Effector CD8-positive, alpha-beta T cell (primary cell): ENCODE measurements at regions not wholly inside any gene's neighbourhood (a gene's known extent, or its start where the extent isn't known, plus 50 kb on each side); places are given as distances from the start of the nearest gene placed in this dataset.

Experiments
- DNase-seq: peaks from one replicate; lab custom pipeline; 2025; lab: John Stamatoyannopoulos, UW

- no peak for DNase-seq
Observed at GRCh38 chr3:174403831-174404230, 455.3 kb upstream of the NAALADL2 start.

- DNase-seq = no peak
Observed at GRCh38 chr3:174408310-174408709, 450.8 kb upstream of the NAALADL2 start.

GRCh38 chr3:174409086-174409743, 449.9 kb upstream of the NAALADL2 start:
- DNase-seq = no peak

- no peak for DNase-seq
Observed at GRCh38 chr3:174413062-174413912, 445.8 kb upstream of the NAALADL2 start.

DNA sequence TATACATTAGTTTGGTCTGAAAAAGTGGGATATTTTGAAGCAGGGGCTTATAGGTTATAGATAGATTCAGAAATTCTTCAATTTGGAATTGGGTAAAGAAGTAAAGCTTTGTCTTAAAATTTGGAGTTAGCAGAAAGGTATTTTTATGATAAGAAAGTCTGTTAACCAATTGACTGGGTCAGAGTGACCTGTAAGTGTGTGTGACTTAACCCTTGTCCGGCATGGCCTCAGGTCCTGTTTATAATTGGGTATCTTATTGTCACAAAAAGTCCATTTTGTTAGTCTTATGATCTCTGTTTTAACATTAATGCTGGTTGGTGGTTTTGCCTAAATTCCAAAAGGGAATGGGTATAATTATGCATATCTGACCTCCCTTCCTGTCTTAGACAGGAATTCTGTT, 444.2 kb upstream of the NAALADL2 start:
- no peak for DNase-seq

DNA sequence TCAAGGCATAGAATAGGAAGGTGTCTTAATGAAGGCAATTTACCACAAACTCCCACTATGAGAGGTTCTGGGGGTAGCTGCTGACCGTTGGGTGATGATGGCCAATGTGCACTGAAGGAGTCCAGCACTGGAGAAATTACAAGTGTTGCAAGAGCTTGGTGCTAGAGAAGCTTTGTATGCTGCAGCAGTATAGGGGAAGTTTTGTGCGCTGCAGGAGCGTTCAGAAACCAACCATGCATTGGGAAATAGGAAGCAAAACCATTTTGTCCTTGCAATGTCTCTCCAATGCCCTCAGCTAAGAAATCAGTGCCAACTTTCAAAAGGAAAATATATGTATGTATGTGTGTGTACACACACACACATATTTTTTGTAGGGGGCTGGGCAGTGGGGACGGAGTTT, 441.6 kb upstream of the NAALADL2 start:
- no peak for DNase-seq

DNA sequence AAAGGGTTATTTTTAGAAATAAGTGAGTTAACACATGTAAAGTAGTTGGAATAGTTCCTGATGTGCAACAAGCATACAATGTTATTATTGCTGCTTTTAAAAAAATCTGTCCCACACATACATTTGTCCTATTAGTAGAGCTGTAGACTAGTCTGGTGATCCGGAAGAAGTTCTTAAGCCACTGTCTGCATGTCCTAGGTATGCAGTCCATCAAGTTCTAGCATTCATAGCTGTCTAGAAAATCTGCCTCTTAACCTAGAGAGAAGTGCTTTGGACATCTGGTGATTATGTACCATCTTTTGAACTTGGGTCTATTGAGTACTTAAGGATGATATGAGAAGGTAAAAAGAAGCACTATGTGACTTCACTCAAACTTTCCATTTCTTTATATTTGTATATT, 439.9 kb upstream of the NAALADL2 start:
- no peak for DNase-seq

DNA sequence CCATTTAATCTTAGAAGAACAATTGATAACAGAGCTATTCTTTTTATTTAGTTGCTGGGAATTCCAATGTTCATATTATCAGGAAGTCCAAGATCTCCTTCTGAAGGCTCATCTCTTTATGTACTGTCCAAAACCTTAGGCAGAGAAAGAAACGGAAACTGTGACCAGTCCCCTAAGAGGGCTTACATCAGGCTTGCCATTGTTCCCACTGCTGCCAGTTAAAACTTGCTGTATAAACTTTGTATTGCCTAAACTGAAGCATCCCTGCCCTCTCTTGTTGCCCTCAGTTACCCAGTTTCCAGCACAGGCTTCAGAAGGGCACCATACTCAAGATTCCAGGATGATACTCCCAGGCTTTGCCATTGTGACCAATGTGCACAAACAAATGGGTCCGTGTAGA, 435.2 kb upstream of the NAALADL2 start:
- no peak for DNase-seq

DNA sequence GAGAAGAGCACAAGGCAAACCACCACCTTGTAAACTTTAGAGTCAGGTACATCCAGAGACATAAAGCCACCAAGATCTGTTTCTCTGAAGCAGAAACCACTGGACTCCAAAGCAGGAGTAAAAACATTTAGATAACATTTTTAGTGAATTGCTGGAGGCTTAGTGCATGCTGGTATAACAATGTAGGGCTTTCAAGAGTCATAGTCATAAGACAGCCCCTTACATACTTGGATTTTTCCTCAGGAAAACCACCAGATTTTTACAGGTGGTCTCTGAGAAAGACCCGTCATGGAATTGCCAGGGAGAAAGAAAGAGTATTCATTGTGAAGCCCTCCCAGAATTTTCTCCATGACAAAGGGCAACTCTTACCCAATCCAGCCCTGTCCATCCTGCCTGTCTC, 434.5 kb upstream of the NAALADL2 start:
- no peak for DNase-seq

DNA sequence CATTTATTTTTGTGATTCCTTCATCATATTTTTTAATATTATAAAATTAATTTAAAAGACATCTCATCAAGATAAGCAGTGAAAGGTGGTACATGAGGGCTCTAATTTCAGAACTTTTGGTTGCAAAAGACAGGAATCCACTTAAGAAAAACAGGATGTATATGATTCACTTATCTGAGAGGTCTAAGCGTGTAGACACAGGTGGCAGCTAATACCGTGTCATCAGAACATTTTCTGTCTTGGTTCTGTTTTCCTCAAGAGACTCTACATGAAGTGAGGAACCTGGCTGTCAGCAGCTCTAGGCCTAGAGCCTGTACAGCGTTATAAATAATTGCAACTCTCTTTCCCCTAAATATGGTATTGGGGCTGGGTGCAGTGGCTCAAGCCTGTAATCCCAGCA, 433.7 kb upstream of the NAALADL2 start:
- no peak for DNase-seq

- DNase-seq = no peak
Observed at GRCh38 chr3:174430986-174431385, 428.1 kb upstream of the NAALADL2 start.

DNA sequence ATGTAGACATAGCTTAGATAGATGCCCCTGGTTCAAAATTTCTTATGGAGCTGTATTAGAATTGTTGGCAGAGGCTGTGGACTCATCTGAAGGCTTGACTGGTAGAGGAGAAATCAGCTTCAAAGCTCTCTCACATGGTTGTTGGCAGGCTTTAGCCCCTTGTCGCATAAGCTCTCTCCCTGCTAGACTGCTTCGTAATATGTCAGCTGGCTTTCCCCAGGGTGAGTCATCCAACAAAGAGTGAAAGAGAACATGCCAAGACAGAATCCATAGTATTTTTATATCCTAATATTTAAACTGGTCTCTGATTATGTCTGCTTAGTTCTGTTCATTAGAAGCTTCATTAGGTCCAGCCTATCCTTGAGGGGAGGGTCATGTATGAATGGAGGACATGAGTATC, 427.4 kb upstream of the NAALADL2 start:
- DNase-seq = no peak

DNA sequence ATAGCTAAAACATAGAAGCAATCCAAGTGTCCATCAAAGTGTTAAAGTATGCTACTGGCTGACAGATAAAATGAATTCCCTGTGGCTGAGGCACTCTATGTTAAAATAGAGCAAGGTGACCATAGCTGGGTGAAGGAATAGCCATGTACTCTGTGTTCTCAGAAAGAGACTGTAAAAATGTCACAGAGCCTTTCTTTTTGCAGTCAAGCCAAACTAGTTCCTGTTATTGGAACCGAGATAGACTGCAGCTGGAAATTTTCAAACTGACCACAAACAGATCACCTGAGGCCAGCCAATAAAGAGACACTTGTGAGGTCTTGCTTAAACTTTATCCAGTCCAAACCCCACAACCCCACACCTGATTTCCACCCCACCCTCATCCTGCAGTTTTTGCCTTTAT, 422.8 kb upstream of the NAALADL2 start:
- no peak for DNase-seq

DNA sequence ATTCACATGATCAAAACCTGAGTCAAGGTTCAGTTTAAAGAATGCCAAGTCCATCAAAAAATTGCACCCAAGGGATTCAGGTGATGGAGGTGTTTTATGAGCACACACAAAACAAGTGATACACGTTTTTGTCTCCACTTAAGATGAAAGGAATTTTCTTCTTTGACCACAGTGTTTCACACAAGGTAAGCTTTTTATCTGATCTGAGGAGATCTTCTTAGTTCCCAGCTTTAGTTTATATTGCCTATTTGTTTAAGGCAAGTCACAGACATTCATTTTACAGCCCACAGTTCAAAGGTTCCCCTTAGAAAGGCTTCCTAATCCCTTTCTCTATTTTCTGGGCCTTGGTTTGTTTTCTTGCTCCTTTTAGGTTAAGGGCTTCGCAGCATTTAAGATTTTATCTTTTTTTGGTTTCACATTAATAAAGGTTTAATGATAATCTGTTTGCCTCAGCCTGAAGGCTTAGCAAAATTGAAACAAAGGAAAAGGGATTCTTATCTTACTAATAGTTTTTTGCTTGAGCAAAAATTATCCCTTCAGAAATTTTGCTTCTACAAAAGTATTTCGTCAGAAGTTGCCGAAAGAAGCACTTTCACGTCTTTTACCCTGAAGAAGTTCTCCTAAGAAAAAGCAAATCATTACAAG, 420.5 kb upstream of the NAALADL2 start:
- DNase-seq = no peak

DNA sequence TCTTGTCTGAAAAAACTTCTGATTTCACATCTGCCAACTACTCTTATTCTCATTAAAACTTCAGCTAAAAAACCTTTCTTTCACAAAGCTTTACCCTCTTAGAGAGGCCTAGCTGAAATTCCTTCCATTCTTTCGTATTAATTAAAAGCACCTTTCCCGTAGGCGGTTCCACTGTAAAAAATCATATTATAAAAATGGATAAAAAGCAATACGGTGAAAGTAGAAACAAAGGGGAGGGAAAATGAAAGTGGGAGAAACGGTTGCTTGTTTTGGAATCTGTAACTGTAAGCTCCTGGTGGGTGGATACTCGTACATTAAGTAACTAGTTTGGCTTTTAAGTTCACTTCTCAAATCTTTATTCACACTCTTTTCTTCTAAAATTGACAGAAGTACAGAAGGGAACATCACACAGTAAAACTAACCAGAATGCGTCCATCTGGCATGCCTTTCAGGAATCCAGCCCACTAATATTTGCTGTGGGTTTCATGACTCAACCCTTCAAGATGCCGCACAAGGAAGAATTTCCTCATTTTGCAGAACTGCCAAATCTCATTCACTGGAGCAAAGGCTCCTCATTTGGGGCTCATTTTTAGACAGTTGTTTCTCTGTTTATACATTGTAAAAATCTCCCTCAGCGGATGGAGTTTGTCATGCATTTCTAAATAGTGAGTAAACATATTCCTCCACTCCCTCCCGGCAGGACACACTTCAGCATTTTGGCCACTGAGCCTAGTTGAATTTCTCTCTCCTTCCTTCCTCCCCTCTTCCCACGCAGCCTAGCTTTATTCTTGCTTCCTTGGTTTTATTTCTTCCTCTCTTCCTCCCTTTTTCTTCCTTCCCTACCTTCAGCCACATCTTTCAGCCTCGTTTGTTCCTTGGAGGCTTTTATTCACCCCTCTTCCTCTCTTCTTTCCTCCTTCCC, 419.5 kb upstream of the NAALADL2 start:
- no peak for DNase-seq

- DNase-seq = no peak
Observed at GRCh38 chr3:174440253-174440701, 418.9 kb upstream of the NAALADL2 start.

DNA sequence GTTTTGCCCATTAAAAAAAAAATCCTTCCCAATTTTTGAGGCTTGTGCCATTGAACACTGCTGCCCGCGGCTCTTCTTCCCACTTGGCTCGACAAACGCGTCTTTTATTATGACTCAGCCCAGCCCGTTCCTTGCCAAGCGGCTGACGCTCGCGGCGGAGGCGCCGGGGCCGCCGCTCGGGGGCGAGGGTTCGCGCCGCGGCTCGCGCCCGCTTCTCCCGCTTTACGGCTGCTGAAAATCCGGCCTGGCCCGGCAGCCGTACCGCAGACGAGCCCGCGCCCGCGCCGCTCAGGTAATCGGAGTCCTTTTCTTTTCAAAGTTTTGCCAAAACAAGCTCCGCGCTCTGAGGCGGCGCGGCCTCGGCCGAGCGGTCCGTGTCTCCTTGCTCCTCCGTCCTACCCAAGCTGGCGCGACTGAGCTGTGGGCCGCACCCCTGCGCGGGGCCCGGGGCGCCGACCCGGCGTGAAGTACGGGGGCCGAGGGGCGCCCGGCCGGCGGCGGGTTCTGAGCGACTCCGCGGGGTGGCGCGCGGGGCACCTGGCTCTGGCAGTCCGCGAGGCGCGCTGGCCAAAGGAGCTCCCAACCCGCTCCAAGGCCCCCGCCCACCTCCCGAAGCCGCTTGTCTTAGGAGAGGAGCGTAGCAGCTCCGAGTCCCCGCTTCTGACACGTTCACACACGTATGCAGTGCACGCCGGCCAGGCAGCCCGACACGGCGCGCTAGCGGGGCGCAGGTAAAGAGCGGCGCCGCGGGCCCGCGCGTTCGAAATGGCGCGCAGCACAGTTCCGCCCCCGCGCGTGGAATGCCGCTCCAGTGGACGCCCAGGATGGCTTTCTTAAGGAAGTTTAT, 418.2 kb upstream of the NAALADL2 start:
- peak; percentile 27 for DNase-seq

GRCh38 chr3:174441588-174442301, 417.4 kb upstream of the NAALADL2 start:
- DNase-seq = no peak

- no peak for DNase-seq
Observed at GRCh38 chr3:174442302-174442682, 416.8 kb upstream of the NAALADL2 start.

GRCh38 chr3:174444391-174444790, 414.7 kb upstream of the NAALADL2 start:
- no peak for DNase-seq
